SU-DHL-6 (cell line): ENCODE measurements at regions not wholly inside any gene's neighbourhood (a gene's known extent, or its start where the extent isn't known, plus 50 kb on each side); places are given as distances from the start of the nearest gene placed in this dataset.

Experiments used
- CTCF ChIP-seq: fragments of 200-600 bp; sonication (generic); IDR thresholded peaks from one replicate; pipeline ENCODE4 v1.5.1; 2017; ENCODE audit warnings: antibody characterized with exemption, mild to moderate bottlenecking, low read length, moderate library complexity; ENCODE audit not compliant: insufficient read depth, poor library complexity, severe bottlenecking
- EZH2phosphoT487 ChIP-seq: fragments of 200-600 bp; sonication (generic), shearing (Covaris generic); conservative IDR thresholded peaks from 2 replicates; pipeline ENCODE4 v1.6.1; 2018; ENCODE audit warnings: mild to moderate bottlenecking, antibody characterized with exemption, low read length, moderate library complexity, mixed read lengths

GRCh38 chr4:27463816-27464215, 603.2 kb downstream of the STIM2 start:
- TF ChIP-seq CTCF (no peak), EZH2phosphoT487 (no peak)
